ENCODE measurements at regions not wholly inside any gene's neighbourhood (a gene's known extent, or its start where the extent isn't known, plus 50 kb on each side); places are given as distances from the start of the nearest gene placed in this dataset.

GRCh38 chr16:80171199-80171598, 369.6 kb upstream of the DYNLRB2 start:
- no peak for DNase-seq

DNA sequence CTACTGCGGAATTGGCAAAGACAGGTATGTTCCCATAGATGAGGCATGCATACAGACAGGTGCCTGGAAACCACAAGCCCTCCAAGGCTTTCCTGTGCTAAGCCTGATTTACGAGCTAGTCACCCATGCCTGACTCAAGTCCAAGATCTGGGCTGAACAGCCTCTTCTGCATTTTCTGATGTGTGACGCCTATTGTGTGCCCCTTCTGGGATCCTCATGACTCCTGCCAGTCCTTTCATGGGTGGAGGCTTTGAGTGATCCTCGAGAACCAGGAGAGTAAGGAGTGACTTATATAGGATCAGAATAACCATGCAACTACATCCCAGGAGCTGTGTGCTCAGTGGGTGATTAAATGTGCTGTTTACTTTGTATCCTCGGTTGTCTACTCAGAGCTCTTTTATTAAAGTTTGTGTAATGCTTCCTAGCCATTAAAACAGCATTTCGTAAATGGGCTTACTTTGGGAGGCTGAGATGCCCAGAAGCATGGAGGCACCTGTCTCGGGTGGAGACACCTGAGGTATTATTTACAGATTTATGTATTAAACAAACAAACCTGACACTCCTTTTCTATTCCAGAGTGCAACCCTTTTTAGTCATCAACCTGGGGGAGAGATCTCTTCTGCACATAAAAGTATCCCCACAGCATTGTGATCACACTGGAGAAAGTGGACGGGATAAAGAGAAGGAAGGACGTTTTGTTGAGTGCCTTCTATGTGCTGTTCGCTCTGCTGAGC, 373.0 kb upstream of the DYNLRB2 start:
- DNase-seq, result peak; percentile 19

- no peak for DNase-seq
These were observed 374.7 kb upstream of the DYNLRB2 start for GRCh38 chr16:80166082-80166481.

DNA sequence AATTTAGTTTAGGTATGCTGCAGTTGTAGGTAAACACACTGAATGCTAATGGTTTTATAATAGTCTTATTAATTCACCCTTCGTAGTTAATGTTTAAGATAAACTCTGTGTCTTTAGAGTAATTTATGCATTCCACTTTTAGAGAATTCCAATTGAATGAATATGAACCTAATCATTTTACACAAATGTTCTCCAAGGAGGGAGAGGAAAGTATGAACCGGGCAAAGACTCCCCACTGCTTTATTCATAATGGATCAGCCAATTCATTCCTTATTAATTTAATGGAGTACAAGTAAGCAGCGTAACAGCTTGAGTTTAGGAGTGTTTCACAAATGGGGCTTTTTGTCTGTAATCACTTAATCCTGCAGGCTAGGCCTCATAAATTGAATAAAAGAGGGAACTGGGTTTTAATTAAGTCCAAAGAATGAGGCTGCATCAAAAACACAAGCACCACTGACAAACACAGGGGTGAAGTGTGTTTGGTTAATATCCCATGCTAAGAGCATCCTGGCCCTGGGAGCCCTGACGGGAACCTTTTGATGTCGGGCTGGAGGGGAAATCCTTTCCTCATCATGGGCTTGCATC, 375.7 kb upstream of the DYNLRB2 start:
- DNase-seq, result no peak

DNA sequence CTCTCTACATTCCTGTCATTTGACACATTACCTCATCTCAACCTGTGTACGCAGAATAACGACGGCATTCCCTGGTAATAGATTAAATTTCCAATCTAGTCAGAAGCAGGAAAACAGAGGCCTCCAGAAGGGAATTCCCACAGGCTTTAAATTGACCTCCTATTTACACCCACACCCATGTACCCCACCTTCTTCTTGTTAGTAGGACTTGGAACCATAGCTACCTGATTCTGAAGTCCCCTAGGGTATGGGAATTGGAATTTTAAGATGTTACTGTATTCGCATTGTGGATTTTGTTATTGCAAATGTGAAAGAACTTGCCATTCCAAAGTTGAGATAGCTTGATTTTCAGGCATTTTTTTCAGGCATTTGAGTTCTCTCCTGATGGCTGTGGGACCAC, 377.5 kb upstream of the DYNLRB2 start:
- no peak for DNase-seq

GRCh38 chr16:80161799-80162739, 378.7 kb upstream of the DYNLRB2 start:
- DNase-seq, result no peak

DNA sequence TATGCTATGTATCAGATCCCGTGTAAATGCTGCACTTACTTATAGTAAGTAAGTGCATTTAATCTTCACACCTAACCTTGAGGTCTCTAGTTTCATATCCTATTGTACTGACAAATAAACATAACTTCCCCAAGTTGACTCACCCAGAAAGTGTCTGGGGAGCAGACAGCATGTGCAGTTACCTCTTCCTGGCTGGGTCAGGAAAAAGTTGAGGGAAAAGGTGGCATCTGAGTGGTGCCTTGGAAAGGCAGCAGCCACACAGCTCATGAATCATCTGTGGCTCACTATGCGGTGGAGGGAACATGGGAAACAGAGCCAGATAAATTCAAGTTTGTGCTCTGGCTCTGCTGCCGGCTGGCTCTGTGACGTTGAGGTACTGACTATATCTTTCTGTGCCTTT, 382.0 kb upstream of the DYNLRB2 start:
- DNase-seq, result no peak

- no peak for DNase-seq
These were observed 389.1 kb upstream of the DYNLRB2 start for GRCh38 chr16:80151722-80152111.

- DNase-seq, result no peak
These were observed 389.6 kb upstream of the DYNLRB2 start for GRCh38 chr16:80150978-80151721.

- DNase-seq, result no peak
These were observed 392.0 kb upstream of the DYNLRB2 start for GRCh38 chr16:80148826-80149225.

DNA sequence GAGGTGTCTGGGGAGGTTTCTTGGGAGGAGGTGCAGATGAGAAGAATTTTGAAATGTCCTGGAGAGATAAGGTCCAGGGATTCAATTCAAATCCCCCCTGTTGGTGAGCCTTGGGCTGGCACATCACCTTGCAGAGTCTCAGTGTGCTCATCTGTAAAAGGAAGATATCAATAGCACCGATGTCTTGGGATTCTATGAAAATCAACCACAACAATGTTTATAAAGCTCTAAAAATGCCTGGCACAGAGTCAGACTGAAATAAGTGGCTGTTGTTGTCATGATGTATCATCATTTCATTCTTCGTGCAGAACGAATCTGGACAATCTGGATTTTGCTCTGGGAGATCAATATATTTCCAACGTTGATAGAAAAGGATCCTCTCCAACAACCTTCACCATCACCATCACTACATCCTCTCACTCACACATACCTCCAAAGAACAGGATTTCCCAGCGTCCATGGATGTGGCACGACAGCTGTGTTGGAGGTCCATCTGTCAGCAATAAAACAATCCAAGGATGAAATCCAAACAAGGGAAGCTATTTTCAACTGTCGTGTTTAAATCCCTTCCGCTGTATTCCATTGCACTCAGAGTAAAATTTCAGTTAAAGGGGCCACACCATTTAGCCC, 393.7 kb upstream of the DYNLRB2 start:
- peak; percentile 18 for DNase-seq

- DNase-seq, result peak; percentile 72
These were observed 396.6 kb upstream of the DYNLRB2 start for GRCh38 chr16:80144191-80144590.

GRCh38 chr16:80142940-80143339, 397.9 kb upstream of the DYNLRB2 start:
- no peak for DNase-seq

DNA sequence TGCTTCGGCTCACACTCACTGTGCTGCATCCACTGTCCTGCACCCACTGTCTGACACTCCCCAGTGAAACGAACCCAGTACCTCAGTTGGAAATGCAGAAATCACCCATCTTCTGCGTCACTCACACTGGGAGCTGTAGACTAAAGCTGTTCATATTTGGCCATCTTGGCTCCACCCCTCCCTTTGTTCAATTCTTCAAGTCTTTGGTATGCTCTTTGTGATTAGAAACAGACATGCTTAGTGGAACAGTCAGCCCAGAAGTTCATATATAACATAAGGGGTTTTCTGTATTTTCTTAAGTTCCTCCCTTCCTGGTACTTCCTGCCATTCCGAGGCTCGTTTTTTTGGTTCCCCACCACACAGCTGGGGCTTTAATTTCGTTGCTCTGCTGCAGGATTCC, 398.5 kb upstream of the DYNLRB2 start:
- no peak for DNase-seq

DNA sequence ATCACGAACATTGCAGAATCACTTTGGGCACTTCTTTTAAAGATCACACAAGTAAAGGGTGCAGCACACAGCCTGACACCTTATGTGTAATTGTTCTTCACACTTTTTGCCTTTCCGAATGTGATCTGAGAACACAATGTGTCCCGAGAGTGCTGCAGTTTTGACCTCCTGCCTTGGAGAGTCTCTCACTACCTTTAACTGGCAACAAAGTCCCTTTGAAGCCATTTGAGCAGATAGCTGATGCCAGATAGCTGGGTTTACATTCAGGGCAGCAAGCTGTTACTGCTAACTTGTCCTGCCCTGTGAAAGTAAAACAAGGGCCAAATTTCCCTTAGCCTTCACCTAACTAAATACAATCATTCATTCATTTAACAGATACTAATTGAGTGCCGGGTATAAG, 411.0 kb upstream of the DYNLRB2 start:
- DNase-seq, result no peak

DNA sequence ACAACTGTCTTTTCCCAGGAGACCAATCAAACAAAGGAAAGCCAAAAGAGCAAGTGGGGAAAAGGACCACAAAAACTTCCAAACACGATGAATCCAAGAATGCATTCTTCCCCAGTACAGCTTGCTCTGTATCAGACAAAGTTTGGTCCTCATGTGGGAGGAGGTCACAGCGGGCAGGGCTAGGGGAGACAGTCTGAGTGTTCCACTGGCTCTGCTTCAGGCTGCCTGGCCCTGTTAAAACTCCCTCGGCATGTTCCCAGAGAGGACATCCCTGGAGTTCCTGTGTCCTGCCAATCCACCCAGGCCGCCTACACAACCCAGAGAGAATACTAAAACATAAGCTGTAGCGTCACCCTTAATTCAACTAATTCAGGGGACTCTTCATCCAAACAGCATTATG, 415.1 kb upstream of the DYNLRB2 start:
- no peak for DNase-seq

- no peak for DNase-seq
These were observed 417.6 kb upstream of the DYNLRB2 start for GRCh38 chr16:80123189-80123588.

DNA sequence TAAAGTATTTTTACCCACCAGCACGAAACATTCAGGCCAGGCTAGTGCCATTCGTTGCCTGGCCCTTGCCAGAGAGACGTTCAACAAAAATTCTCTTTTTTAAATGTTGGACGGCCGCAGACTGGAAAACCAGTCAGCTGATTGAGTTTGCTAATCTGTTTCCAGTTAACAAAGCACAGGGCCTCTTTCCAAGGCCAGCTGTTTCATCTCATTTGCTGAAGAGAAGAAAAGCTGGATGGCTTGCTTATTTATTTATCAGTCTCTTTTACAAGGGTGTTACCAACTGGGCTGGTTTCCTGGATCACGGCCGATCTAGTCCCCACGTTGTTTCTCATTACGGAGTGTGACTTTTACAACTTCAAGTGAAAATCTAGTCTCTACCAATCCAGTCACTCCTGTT, 418.7 kb upstream of the DYNLRB2 start:
- DNase-seq, result no peak

DNA sequence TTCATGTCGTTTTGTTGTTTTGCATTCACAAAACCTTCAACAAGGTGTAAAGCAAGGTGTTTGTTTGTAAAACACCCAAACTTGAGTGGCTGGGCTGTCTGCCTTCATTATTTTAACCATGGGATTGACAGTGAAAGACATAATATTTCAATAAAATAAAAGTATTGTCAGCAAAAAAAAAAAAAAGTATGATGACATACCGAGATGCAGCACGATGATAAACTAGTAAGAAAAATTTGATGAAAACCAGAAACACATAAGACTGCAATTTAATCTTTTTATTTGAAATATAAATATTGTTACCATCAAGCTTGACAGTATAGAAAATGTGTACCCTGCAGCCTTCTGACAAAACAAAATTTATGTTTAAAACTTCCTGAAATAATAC, 419.3 kb upstream of the DYNLRB2 start:
- no peak for DNase-seq

GRCh38 chr16:80120899-80121521, 419.8 kb upstream of the DYNLRB2 start:
- no peak for DNase-seq

DNA sequence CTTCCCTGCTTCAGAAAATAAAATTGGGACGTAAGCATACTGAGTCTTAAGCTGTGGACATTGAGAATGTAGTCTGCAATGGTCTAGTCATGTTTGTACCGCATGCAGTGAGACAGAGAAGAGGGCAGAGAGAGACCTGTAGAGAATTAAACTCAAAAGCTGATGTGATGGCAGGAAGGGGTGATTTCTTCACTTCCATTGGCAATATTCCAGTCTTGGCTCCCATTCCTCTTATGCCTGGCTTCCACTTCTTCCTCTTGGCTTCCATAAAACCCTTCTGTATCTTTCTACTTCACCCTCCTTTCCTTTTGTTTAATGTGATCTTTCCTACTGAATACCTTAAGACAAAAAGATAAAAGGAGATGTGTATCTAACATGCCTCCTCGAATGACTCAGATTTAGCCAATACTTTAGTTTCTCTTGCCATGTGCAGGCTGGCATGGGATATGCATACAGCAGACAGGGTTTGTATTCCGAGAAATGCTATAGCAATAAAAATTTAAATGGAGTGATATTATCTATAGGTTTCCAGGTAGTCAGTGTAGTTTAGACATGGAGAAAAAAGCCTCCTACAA, 423.1 kb upstream of the DYNLRB2 start:
- DNase-seq, result no peak

- no peak for DNase-seq
These were observed 424.1 kb upstream of the DYNLRB2 start for GRCh38 chr16:80116711-80117110.
